HepG2 (cell line): ENCODE measurements at regions not wholly inside any gene's neighbourhood (a gene's known extent, or its start where the extent isn't known, plus 50 kb on each side); places are given as distances from the start of the nearest gene placed in this dataset.

ENCODE experiments used
- CEBPB ChIP-seq: IDR thresholded peaks from 2 replicates; pipeline ENCODE4 v1.6.1; 2011; ENCODE audit warnings: low read depth, low read length, improper control_type of control experiment, borderline replicate concordance
- CTCF ChIP-seq: sonication (generic); formaldehyde crosslinking; IDR thresholded peaks from 2 replicates; pipeline ENCODE4 v1.5.0; 2020; ENCODE audit warnings: mild to moderate bottlenecking, missing genetic modification reagents, moderate library complexity
- EZH2 ChIP-seq: conservative IDR thresholded peaks from 2 replicates; pipeline ENCODE4 v1.6.1; 2012; ENCODE audit warnings: mild to moderate bottlenecking, low read depth, low read length, moderate library complexity
- MYNN ChIP-seq: sonication (generic); formaldehyde crosslinking; IDR thresholded peaks from 2 replicates; pipeline ENCODE4 v1.4.0; 2020; ENCODE audit warnings: mild to moderate bottlenecking, low read depth, missing genetic modification reagents
- PCBP2 ChIP-seq: fragments of 200-400 bp; formaldehyde crosslinking; optimal IDR thresholded peaks from 2 replicates; pipeline ENCODE3; 2018; ENCODE audit warnings: low read length, low read depth; ENCODE audit not compliant: poor library complexity, severe bottlenecking
- SMAD1 ChIP-seq: sonication (generic); formaldehyde crosslinking; IDR thresholded peaks from 2 replicates; pipeline ENCODE4 v1.4.0; 2020; ENCODE audit warnings: missing genetic modification reagents, low read depth, mild to moderate bottlenecking, borderline replicate concordance
- SP1 ChIP-seq, 2 experiments: fragments of 450-650 bp in 1 of 2; sonication (generic) in 1 of 2; formaldehyde crosslinking in 1 of 2; IDR thresholded peaks; 2 replicates each; pipeline versions ENCODE4 v1.4.0 to v1.6.1; 2016 to 2020; ENCODE audit warnings: missing genetic modification reagents in 1 of 2
- ZBTB44 ChIP-seq: sonication (generic); formaldehyde crosslinking; IDR thresholded peaks from 2 replicates; pipeline ENCODE4 v1.4.0; 2020; ENCODE audit warnings: missing genetic modification reagents
- ZNF576 ChIP-seq: sonication (generic); formaldehyde crosslinking; IDR thresholded peaks from 2 replicates; pipeline ENCODE4 v1.4.0; 2020; ENCODE audit warnings: mild to moderate bottlenecking, missing genetic modification reagents
- ZNF607 ChIP-seq: sonication (generic); formaldehyde crosslinking; IDR thresholded peaks from 2 replicates; pipeline ENCODE4 v1.5.1; 2020; ENCODE audit warnings: missing genetic modification reagents, mild to moderate bottlenecking, borderline replicate concordance

- TF ChIP-seq ZBTB44 (CRISPR knock-in tag) = no peak
- no peak for TF ChIP-seq ZNF576 (CRISPR knock-in tag)
- no peak for TF ChIP-seq MYNN
- TF ChIP-seq SP1 (IDR thresholded peaks at IDR 0.05) = no peak
- no peak for TF ChIP-seq SP1 (CRISPR knock-in tag; IDR thresholded peaks at IDR 0.05)
- TF ChIP-seq CTCF (CRISPR knock-in tag) = no peak
- TF ChIP-seq ZNF607 (CRISPR knock-in tag) = no peak
- TF ChIP-seq SMAD1 (CRISPR knock-in tag) = no peak
- TF ChIP-seq PCBP2 = no peak
- TF ChIP-seq EZH2 = no peak
- no peak for TF ChIP-seq CEBPB
Observed at GRCh38 chr10:118835682-118836326, 81.0 kb upstream of the CACUL1 start.
